GM12878 (cell line): ENCODE measurements at regions not wholly inside any gene's neighbourhood (a gene's known extent, or its start where the extent isn't known, plus 50 kb on each side); places are given as distances from the start of the nearest gene placed in this dataset.

ENCODE experiments used
- ATAC-seq: fragments of 200-7000 bp; cut with Tn5 transposase; 3 replicates; pipeline ENCODE4 v1.9.1; 2020; ENCODE audit warnings: mild to moderate bottlenecking, moderate library complexity
- BruUV-seq: library from RNA; stranded (reverse); fragments of 400-500 nt; replicated peaks from 2 replicates; lab custom pipeline; 2021; lab: Mats Ljungman, UMichigan
- CTCF ChIA-PET: fragments of 300-600 bp; sonication (Branson Sonifier 250); formaldehyde crosslinking; extraction: SDS; loops from one replicate; lab custom pipeline; 2021; ENCODE audit warnings: inconsistent platforms; lab: Yijun Ruan, JAX
- POLR2A ChIA-PET: fragments of 350-600 bp; formaldehyde crosslinking; extraction: SDS; loops from one replicate; lab custom pipeline; 2021; ENCODE audit warnings: inconsistent platforms; lab: Charles Lee
- RAD21 ChIA-PET: fragments of 300-600 bp; sonication (Branson Sonifier 250); formaldehyde crosslinking; loops from one replicate; lab custom pipeline; 2023; ENCODE audit warnings: antibody characterized with exemption; ENCODE audit not compliant: unreplicated experiment; lab: Charles Lee
- SMC1A ChIA-PET: fragments of 300-600 bp; sonication (Branson Sonifier 250); formaldehyde crosslinking; loops from one replicate; lab custom pipeline; 2023; ENCODE audit not compliant: unreplicated experiment, uncharacterized antibody; lab: Charles Lee
- DNase-seq: peaks from one replicate; pipeline ENCODE4 v3.0.0-alpha.2; 2011; ENCODE audit warnings: low read depth, low spot score
- FAIRE-seq: peaks from 3 replicates; lab custom pipeline; 2011; peaks lifted over from hg19 to GRCh38; lab: Jason Lieb, UNC
- H2AFZ ChIP-seq: 2 replicates; pipeline ENCODE4 v1.6.0; 2011; ENCODE audit warnings: low read depth, low read length, control low read depth; ENCODE audit not compliant: control insufficient read depth
- H3K27ac ChIP-seq: 2 replicates; pipeline ENCODE4 v1.5.1; 2011; ENCODE audit warnings: control low read depth; ENCODE audit not compliant: control insufficient read depth, insufficient read depth
- H3K27me3 ChIP-seq, 2 experiments: replicated peaks in 1 of 2; 2 replicates each; pipeline versions ENCODE4 v1.6.0 to v1.6.1; 2011; ENCODE audit warnings: low read length in 1 of 2; ENCODE audit not compliant: control insufficient read depth in 2 of 2, insufficient read depth in 2 of 2
- H3K36me3 ChIP-seq, 2 experiments: 2 replicates each; pipeline ENCODE4 v1.5.1; 2011; ENCODE audit warnings: low read length in 1 of 2; ENCODE audit not compliant: control insufficient read depth in 2 of 2, insufficient read depth in 2 of 2
- H3K4me1 ChIP-seq: 2 replicates; pipeline ENCODE4 v1.6.1; 2011; ENCODE audit warnings: mild to moderate bottlenecking, low read length, moderate library complexity, mixed read lengths; ENCODE audit not compliant: control insufficient read depth, insufficient read depth
- H3K4me2 ChIP-seq: 2 replicates; pipeline ENCODE4 v1.6.0; 2011; ENCODE audit warnings: control low read depth; ENCODE audit not compliant: control insufficient read depth, insufficient read depth
- H3K4me3 ChIP-seq: fragments of 200-600 bp; sonication (generic); 2 replicates; pipeline ENCODE4 v1.5.1; 2016
- H3K79me2 ChIP-seq: 2 replicates; pipeline ENCODE4 v1.6.0; 2011; ENCODE audit warnings: low read length; ENCODE audit not compliant: control insufficient read depth, insufficient read depth
- H3K9ac ChIP-seq: 2 replicates; pipeline ENCODE4 v1.8.0; 2011; ENCODE audit warnings: low read length, control low read depth, mixed read lengths; ENCODE audit not compliant: control insufficient read depth, insufficient read depth
- H3K9me3 ChIP-seq: replicated peaks from 3 replicates; pipeline ENCODE4 v1.5.1; 2011; ENCODE audit warnings: mild to moderate bottlenecking, low read length; ENCODE audit not compliant: control insufficient read depth, insufficient read depth
- H4K20me1 ChIP-seq: 2 replicates; pipeline ENCODE4 v1.6.0; 2011; ENCODE audit not compliant: control insufficient read depth, insufficient read depth
- EP300 ChIP-seq, 2 experiments: fragments of 150-350 bp in 1 of 2; IDR thresholded peaks; 2 replicates each; pipeline ENCODE4 v1.6.1; 2011 to 2012; ENCODE audit warnings: low read depth in 2 of 2, low read length in 2 of 2, borderline replicate concordance in 1 of 2, improper control_type of control experiment in 1 of 2, inconsistent platforms in 1 of 2; ENCODE audit not compliant: control insufficient read depth in 1 of 2
- GABPA ChIP-seq: IDR thresholded peaks from 2 replicates; pipeline ENCODE4 v1.6.1; 2014; ENCODE audit warnings: antibody characterized with exemption, low read depth, mild to moderate bottlenecking, inconsistent platforms
- MEF2B ChIP-seq: fragments of 450-650 bp; IDR thresholded peaks from 2 replicates; pipeline ENCODE4 v1.6.1; 2018; ENCODE audit warnings: mild to moderate bottlenecking, moderate library complexity; ENCODE audit not compliant: partially characterized antibody, poor library complexity, severe bottlenecking
- PML ChIP-seq: IDR thresholded peaks from 2 replicates; pipeline ENCODE4 v1.6.1; 2012; ENCODE audit warnings: low read length, inconsistent platforms
- PRDM15 ChIP-seq: fragments of 450-650 bp; formaldehyde crosslinking; IDR thresholded peaks from 2 replicates; pipeline ENCODE4 v1.4.0; 2020; ENCODE audit warnings: mild to moderate bottlenecking, moderate library complexity
- RELA ChIP-seq: fragments of 450-650 bp; IDR thresholded peaks from 2 replicates; pipeline ENCODE4 v1.8.0; 2014; ENCODE audit warnings: borderline replicate concordance; ENCODE audit not compliant: partially characterized antibody
- SMAD1 ChIP-seq: fragments of 450-650 bp; IDR thresholded peaks from 2 replicates; pipeline ENCODE4 v1.6.1; 2018; ENCODE audit warnings: mild to moderate bottlenecking, low read depth; ENCODE audit not compliant: partially characterized antibody
- USF1 ChIP-seq: IDR thresholded peaks from 2 replicates; pipeline ENCODE4 v1.6.1; 2011; ENCODE audit warnings: borderline replicate concordance, low read depth, mild to moderate bottlenecking, moderate library complexity, mixed read lengths, low read length; ENCODE audit not compliant: insufficient read depth; ENCODE audit errors: extremely low read length
- YBX1 ChIP-seq: fragments of 450-650 bp; IDR thresholded peaks from 2 replicates; pipeline ENCODE4 v1.6.1; 2016; ENCODE audit warnings: antibody characterized with exemption
- ZNF217 ChIP-seq: fragments of 450-650 bp; IDR thresholded peaks from 2 replicates; pipeline ENCODE4 v1.6.1; 2017; ENCODE audit warnings: antibody characterized with exemption, mild to moderate bottlenecking
- WGBS: methylation state at CpG from one replicate; pipeline ENCODE4 v1.1.6; 2016; ENCODE audit warnings: low lambda C conversion rate; ENCODE audit not compliant: insufficient replicate concordance, insufficient coverage; ENCODE audit errors: missing lambda C conversion rate; 5-methylcytosine and 5-hydroxymethylcytosine counted together
- in situ Hi-C: fragments of 300-500 bp; cut with MboI; formaldehyde crosslinking; loops from 9 replicates; pipeline ENCODE4 v1.14.3; 2018; ENCODE audit warnings: mixed read lengths
- intact Hi-C: fragments of 100-400 bp; cut with micrococcal nuclease; formaldehyde crosslinking; loops from one replicate; pipeline ENCODE4 v1.14.2; 2022; ENCODE audit not compliant: unreplicated experiment
- TF ChIP-seq, protein P1 (sequence below): IDR thresholded peaks from 2 replicates; pipeline ENCODE4 v1.6.1; 2011; ENCODE audit warnings: low read depth, low read length, improper control_type of control experiment, borderline replicate concordance
- TF ChIP-seq, protein P2 (sequence below): IDR thresholded peaks from 2 replicates; pipeline ENCODE4 v1.6.1; 2012; ENCODE audit warnings: low read depth, low read length, improper control_type of control experiment
- TF ChIP-seq, protein P3 (sequence below): fragments of 450-650 bp; IDR thresholded peaks from 2 replicates; pipeline ENCODE4 v1.6.1; 2017; ENCODE audit warnings: low read depth, mild to moderate bottlenecking, moderate library complexity

DNA sequence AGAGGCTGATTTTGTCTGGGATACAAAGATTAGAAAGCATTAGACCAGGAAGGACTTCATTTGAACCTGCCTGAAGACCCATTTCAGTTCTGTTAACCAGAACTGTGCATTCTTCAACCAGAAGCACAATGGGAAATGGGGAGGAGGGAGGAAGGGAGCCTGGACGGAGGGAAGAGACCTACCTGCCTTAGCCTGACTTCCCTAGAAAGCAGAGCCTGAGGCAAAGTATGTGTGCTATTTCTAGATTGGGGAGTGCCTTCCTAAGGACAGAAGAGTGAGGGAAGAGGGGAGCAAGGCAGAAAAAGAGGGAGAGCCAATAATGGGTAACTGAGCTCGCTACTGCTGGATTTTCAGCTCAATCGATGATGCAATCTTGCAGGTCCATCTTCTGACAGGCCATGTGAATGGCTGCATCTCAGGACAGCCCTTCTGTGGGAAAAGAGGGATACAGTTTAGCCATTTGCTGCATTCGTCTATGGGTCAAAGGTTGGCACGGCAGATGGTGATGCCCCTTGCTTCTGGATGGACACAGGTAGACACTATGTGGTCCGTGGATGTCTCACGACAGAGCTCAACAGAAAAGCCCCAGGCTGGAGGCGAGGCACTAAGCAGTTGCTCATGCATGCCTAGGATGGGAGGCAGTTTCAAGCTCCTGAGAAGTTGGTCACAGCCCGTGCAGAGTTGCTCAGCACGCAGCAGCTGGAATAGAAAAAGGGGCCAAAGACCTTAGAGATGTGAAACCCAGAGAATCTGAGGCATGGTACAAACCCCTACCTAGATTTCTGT is 78.8 kb upstream of the UBL3 start:
- H3K9me3 ChIP-seq: no peaks in the 10 kb centered on the region
- H2AFZ ChIP-seq: no peak overlapping the region
- H4K20me1 ChIP-seq: no peaks in the 10 kb centered on the region
- ChIA-PET POLR2A (no interaction called here), CTCF (interaction anchor here (9.2 kb wide), 1 partner anchor 7 kb away, joined by 94 read pairs; no protein-coding TSS in a partner anchor), SMC1A (interaction anchor here (1.0 to 1.5 kb wide), 2 partner anchors 11 to 158 kb away, joined by 4 read pairs; no protein-coding TSS in a partner anchor), RAD21 (interaction anchor here (0.9 kb wide), 1 partner anchor 158 kb away, joined by 3 read pairs; no protein-coding TSS in a partner anchor)
- H3K36me3 ChIP-seq: no peaks in the 10 kb centered on the region
- TF ChIP-seq USF1 (no peak), RELA (no peak), YBX1 (no peak), MEF2B (no peak), GABPA (no peak), SMAD1 (no peak), ZNF217 (no peak), EP300 (IDR thresholded peaks at IDR 0.05; ENCODE audit: borderline replicate concordance in 1 of 2, control insufficient read depth in 1 of 2, low read depth in 2 of 2, low read length in 2 of 2) (no peak), PRDM15 (CRISPR knock-in tag) (no peak), PML (no peak)
- TF ChIP-seq, protein P1, sequence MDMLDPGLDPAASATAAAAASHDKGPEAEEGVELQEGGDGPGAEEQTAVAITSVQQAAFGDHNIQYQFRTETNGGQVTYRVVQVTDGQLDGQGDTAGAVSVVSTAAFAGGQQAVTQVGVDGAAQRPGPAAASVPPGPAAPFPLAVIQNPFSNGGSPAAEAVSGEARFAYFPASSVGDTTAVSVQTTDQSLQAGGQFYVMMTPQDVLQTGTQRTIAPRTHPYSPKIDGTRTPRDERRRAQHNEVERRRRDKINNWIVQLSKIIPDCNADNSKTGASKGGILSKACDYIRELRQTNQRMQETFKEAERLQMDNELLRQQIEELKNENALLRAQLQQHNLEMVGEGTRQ: no peak
- TF ChIP-seq, protein P2, sequence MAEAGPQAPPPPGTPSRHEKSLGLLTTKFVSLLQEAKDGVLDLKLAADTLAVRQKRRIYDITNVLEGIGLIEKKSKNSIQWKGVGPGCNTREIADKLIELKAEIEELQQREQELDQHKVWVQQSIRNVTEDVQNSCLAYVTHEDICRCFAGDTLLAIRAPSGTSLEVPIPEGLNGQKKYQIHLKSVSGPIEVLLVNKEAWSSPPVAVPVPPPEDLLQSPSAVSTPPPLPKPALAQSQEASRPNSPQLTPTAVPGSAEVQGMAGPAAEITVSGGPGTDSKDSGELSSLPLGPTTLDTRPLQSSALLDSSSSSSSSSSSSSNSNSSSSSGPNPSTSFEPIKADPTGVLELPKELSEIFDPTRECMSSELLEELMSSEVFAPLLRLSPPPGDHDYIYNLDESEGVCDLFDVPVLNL: no peak
- TF ChIP-seq, protein P3, sequence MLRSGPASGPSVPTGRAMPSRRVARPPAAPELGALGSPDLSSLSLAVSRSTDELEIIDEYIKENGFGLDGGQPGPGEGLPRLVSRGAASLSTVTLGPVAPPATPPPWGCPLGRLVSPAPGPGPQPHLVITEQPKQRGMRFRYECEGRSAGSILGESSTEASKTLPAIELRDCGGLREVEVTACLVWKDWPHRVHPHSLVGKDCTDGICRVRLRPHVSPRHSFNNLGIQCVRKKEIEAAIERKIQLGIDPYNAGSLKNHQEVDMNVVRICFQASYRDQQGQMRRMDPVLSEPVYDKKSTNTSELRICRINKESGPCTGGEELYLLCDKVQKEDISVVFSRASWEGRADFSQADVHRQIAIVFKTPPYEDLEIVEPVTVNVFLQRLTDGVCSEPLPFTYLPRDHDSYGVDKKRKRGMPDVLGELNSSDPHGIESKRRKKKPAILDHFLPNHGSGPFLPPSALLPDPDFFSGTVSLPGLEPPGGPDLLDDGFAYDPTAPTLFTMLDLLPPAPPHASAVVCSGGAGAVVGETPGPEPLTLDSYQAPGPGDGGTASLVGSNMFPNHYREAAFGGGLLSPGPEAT: no peak
- FAIRE-seq (no peak), DNase-seq (no peak), ATAC-seq (no peak)
- in situ Hi-C loops: no loop called here
- H3K79me2 ChIP-seq: no peaks in the 10 kb centered on the region
- H3K27me3 ChIP-seq: no peaks in the 10 kb centered on the region
- H3K9ac ChIP-seq: no peak overlapping the region
- no TSS peak for BruUV-seq
- 57% methylated on average over 10 of the region's 10 CpGs for WGBS
- no peak overlapping the region for H3K4me3 ChIP-seq
- intact Hi-C loops: no loop called here
- H3K4me1 ChIP-seq: peaks cover 4% of the 10 kb centered on the region; the same call in 1 of the 2 replicates
- no peak overlapping the region for H3K27ac ChIP-seq
- H3K4me2 ChIP-seq: no peak overlapping the region
